ENCODE measurements at regions not wholly inside any gene's neighbourhood (a gene's known extent, or its start where the extent isn't known, plus 50 kb on each side); places are given as distances from the start of the nearest gene placed in this dataset.
A peak's percentile ranks its signal among the peaks of the same experiment; 100 is the strongest.

DNA sequence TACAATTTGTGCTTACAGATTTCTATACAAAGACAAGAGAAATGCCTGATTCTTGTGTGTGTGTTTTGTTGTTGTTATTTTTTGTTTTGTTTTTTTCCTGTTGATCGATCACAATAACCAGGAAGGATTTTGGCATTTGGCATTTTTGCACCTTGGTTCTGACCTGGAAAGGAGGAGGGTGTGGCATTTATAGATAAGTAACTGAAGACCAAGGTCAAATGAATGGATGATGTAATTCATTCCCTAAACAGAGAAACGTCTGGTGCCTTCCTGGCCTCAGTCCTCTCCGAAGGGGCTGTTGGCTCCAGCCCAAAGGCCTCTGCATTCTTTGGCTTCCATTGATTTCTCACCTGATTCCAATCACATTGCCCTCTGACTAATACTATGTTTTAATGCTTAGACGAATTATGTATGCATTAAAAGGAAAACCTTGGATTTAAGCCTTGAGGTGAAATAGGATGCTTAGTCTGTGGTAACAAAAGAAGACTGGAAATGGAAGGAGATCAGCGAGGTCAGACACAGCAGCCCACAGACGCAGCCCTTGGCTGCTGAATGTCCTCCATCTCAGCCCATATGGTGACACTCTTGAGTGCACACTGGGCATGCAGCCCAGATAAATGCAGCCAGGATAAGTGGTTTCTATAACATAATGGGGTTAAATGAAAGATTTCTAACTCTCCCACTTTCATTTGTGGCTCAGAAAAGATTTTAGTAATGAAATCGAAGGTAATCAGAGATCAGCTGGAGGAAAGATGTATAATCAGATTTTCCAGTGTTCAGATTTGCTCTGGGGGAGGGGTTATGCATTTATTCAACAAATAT is 60.5 kb upstream of the TRIM2 start:
- TF ChIP-seq, protein P1, sequence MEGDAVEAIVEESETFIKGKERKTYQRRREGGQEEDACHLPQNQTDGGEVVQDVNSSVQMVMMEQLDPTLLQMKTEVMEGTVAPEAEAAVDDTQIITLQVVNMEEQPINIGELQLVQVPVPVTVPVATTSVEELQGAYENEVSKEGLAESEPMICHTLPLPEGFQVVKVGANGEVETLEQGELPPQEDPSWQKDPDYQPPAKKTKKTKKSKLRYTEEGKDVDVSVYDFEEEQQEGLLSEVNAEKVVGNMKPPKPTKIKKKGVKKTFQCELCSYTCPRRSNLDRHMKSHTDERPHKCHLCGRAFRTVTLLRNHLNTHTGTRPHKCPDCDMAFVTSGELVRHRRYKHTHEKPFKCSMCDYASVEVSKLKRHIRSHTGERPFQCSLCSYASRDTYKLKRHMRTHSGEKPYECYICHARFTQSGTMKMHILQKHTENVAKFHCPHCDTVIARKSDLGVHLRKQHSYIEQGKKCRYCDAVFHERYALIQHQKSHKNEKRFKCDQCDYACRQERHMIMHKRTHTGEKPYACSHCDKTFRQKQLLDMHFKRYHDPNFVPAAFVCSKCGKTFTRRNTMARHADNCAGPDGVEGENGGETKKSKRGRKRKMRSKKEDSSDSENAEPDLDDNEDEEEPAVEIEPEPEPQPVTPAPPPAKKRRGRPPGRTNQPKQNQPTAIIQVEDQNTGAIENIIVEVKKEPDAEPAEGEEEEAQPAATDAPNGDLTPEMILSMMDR (conservative IDR thresholded peaks at IDR 0.05; ENCODE audit: low read depth, low read length) = no peak
- peak; percentile 59 for DNase-seq (ENCODE audit: low read depth)
- H3K4me3 ChIP-seq (ENCODE audit: low read length) = peak overlapping the region; percentile 0

- no peak for DNase-seq (ENCODE audit: low read depth)
Observed at GRCh38 chr4:153146031-153146430, 58.2 kb upstream of the TRIM2 start.

GRCh38 chr4:153146961-153147360 is 57.3 kb upstream of the TRIM2 start:
- no peak for DNase-seq (ENCODE audit: low read depth)
- TF ChIP-seq, protein P1 (conservative IDR thresholded peaks at IDR 0.05; ENCODE audit: low read depth, low read length) = no peak
- no peak overlapping the region for H3K4me3 ChIP-seq (ENCODE audit: low read length)

More at GRCh38 chr4:153146031-153146430, 58.2 kb upstream of the TRIM2 start:
- no peak overlapping the region for H3K4me3 ChIP-seq (ENCODE audit: low read length)
- TF ChIP-seq, protein P1 (conservative IDR thresholded peaks at IDR 0.05; ENCODE audit: low read depth, low read length) = no peak

GRCh38 chr4:153148791-153149190 is 55.5 kb upstream of the TRIM2 start:
- TF ChIP-seq, protein P1 (conservative IDR thresholded peaks at IDR 0.05; ENCODE audit: low read depth, low read length) = no peak
- no peak overlapping the region for H3K4me3 ChIP-seq (ENCODE audit: low read length)
- no peak for DNase-seq (ENCODE audit: low read depth)

DNA sequence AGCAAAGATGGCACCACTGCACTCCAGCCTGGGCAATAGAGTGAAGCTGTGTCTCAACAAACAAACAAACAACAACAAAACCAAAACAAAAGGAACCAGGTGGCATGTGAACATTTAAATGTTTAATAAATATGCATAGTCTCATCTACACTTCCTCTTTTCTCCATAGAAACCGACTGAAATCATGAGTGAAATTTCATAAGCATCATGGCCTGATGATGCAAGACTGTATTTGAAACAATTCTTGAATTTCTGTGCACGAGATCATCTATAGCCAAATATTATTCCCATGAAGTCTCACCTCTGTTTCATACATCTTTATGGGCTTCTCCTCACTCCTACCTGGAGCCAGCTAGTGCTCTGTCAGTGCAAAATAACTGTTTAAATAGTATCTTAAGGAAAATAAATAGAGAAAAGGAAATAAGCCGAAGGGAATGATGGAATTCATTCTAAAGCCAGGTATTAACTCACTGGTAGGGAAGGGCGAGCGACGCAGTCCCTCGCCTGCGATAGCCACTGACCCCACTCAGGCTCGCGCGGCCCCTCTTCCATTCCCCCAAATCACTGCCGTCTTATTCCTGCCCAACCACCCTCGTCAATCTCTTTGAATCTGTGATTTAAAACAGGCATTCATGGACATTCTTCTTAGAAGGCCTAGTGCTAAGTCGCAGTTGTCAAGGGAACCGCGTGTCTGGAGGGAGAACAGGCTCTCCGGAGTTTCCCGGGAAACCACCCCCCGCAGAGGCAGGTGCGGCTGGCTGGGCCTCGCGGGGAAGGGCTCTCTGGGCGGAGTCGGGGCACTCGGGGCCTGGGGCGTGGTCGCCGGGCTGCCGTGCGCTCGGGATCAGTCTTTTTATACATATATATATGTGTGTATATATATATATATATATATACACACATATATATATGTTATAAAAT is 52.4 kb upstream of the TRIM2 start:
- TF ChIP-seq, protein P1 (conservative IDR thresholded peaks at IDR 0.05; ENCODE audit: low read depth, low read length) = no peak
- peak overlapping the region; percentile 62 for H3K4me3 ChIP-seq (ENCODE audit: low read length)
- peak; percentile 54 for DNase-seq (ENCODE audit: low read depth)

DNA sequence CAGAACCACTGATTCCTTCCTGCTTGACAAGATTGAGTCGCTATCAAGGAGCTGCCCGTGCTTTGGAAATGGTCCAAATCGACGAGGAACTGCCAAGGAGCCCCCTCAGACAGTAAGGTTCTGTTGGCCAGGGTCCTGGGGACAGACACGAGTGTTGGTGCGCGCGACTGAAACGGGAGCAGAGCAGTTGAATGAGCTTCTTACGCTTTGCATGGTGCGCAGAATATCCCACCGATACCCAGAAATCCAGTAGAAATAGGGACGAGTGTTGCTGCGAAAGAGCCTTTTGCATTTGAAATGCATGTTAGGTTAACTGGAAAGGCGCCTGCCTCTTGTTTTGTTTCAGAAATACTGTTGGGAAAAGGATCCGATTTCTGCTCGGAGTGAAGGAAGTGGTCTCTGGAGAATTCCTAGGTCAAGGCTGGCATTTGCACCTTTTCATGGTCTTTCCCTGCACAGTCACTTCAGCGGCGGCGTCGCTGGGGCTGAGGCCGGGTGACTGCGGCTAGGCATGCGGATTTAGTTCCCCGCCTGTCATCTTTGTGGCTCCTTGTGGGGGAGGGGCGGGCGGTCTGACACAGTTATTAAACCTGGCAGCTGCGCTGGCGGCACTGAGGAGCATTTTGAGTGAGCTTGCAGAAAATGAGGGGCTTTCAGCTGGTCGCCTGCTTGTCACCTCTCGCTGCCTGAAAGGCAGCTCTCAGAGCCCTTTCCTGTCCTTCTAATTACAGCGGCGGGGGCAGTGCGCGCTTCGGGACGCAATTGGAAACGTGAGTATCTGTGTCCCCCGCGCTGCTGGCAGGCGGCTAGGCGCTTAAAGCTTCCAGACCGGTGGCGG is 51.5 kb upstream of the TRIM2 start:
- DNase-seq (ENCODE audit: low read depth) = no peak
- H3K4me3 ChIP-seq (ENCODE audit: low read length) = peak overlapping the region; percentile 62
- TF ChIP-seq, protein P1 (conservative IDR thresholded peaks at IDR 0.05; ENCODE audit: low read depth, low read length) = no peak

All from retinal pigment epithelial cell (primary cell).